HT1080 (cell line): ENCODE measurements at regions not wholly inside any gene's neighbourhood (a gene's known extent, or its start where the extent isn't known, plus 50 kb on each side); places are given as distances from the start of the nearest gene placed in this dataset.

Experiments used
- DNase-seq: peaks from one replicate; pipeline ENCODE4 v3.0.0-alpha.2; 2015; ENCODE audit warnings: low read depth

GRCh38 chr5:104299998-104300706 lies 737.6 kb upstream of the NUDT12 start:
- DNase-seq = no peak

GRCh38 chr5:104298518-104298917 lies 735.9 kb upstream of the NUDT12 start:
- DNase-seq = no peak

- peak; percentile 37 for DNase-seq
Observed at GRCh38 chr5:104297076-104297475, 734.5 kb upstream of the NUDT12 start.

GRCh38 chr5:104295991-104296390 lies 733.4 kb upstream of the NUDT12 start:
- no peak for DNase-seq

- no peak for DNase-seq
Observed at GRCh38 chr5:104283136-104283535, 720.5 kb upstream of the NUDT12 start.

- DNase-seq = no peak
Observed at GRCh38 chr5:104273725-104274124, 711.1 kb upstream of the NUDT12 start.

GRCh38 chr5:104267320-104268015 lies 704.9 kb upstream of the NUDT12 start:
- DNase-seq = no peak

GRCh38 chr5:104266161-104266560 lies 703.6 kb upstream of the NUDT12 start:
- DNase-seq = no peak

GRCh38 chr5:104265531-104266140 lies 703.0 kb upstream of the NUDT12 start:
- DNase-seq = no peak

- DNase-seq = no peak
Observed at GRCh38 chr5:104247260-104247659, 684.7 kb upstream of the NUDT12 start.

GRCh38 chr5:104241046-104241445 lies 678.5 kb upstream of the NUDT12 start:
- DNase-seq = no peak

- DNase-seq = no peak
Observed at GRCh38 chr5:104237586-104237985, 675.0 kb upstream of the NUDT12 start.

GRCh38 chr5:104223885-104224773 lies 661.5 kb upstream of the NUDT12 start:
- DNase-seq = no peak

GRCh38 chr5:104218200-104218599 lies 655.6 kb upstream of the NUDT12 start:
- DNase-seq = no peak

GRCh38 chr5:104213216-104213615 lies 650.6 kb upstream of the NUDT12 start:
- no peak for DNase-seq

GRCh38 chr5:104199771-104200170 lies 637.2 kb upstream of the NUDT12 start:
- DNase-seq = no peak

- no peak for DNase-seq
Observed at GRCh38 chr5:104198156-104198555, 635.6 kb upstream of the NUDT12 start.

GRCh38 chr5:104189909-104190308 lies 627.3 kb upstream of the NUDT12 start:
- peak; percentile 64 for DNase-seq

- DNase-seq = peak; percentile 47
Observed at GRCh38 chr5:104189031-104189430, 626.4 kb upstream of the NUDT12 start.

- DNase-seq = no peak
Observed at GRCh38 chr5:104187656-104188055, 625.1 kb upstream of the NUDT12 start.

- DNase-seq = no peak
Observed at GRCh38 chr5:104186510-104186909, 623.9 kb upstream of the NUDT12 start.

- peak; percentile 31 for DNase-seq
Observed at GRCh38 chr5:104186100-104186499, 623.5 kb upstream of the NUDT12 start.
